ENCODE measurements at regions not wholly inside any gene's neighbourhood (a gene's known extent, or its start where the extent isn't known, plus 50 kb on each side); places are given as distances from the start of the nearest gene placed in this dataset.

GRCh38 chr1:193524021-193524420 is 337.6 kb upstream of the B3GALT2 start:
- no peak for TF ChIP-seq POLR2A (IDR thresholded peaks at IDR 0.05; ENCODE audit: low read depth, low read length)
- no peak for TF ChIP-seq SPI1 (IDR thresholded peaks at IDR 0.05; ENCODE audit: low read depth, low read length)
- TF ChIP-seq TAF1 (IDR thresholded peaks at IDR 0.05; ENCODE audit: low read depth, low read length), result no peak
- TF ChIP-seq POLR2AphosphoS5 (IDR thresholded peaks at IDR 0.05; ENCODE audit: low read depth, low read length), result no peak
- no peak for TF ChIP-seq POU2F2 (IDR thresholded peaks at IDR 0.05; ENCODE audit: low read depth, low read length)
